ENCODE measurements at regions not wholly inside any gene's neighbourhood (a gene's known extent, or its start where the extent isn't known, plus 50 kb on each side); places are given as distances from the start of the nearest gene placed in this dataset.

- TF ChIP-seq CTCF (conservative IDR thresholded peaks at IDR 0.05 in 1 of 2, IDR thresholded peaks at IDR 0.05 in 1 of 2; ENCODE audit: low read depth in 1 of 2, low read length in 2 of 2) (no peak), EZH2 (IDR thresholded peaks at IDR 0.05; ENCODE audit: low read length, missing control alignments) (no peak)
Observed at GRCh38 chr18:60732143-60732542, 359.6 kb upstream of the MC4R start.

All from fibroblast of lung (primary cell).